ENCODE measurements at regions not wholly inside any gene's neighbourhood (a gene's known extent, or its start where the extent isn't known, plus 50 kb on each side); places are given as distances from the start of the nearest gene placed in this dataset.

DNA sequence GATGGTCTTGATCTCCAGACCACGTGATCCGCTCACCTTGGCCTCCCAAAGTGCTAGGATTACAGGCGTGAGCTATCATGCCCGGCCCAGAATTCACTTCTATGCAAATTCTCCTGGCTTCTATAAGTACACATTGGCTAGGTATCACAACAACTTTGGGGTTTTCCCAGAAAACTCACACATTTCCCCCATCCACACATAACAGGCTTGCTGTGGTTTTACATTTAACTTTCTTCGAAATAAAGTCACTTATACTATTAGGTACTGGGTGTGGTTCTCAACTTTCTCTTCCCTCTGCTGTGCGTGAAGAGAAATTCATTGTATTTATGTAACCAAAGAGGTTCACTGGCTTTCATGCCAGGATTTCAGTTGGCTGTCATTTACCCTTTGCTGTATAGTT, 439.4 kb upstream of the CWC22 start:
- TF ChIP-seq KLF8 (tag by site-specific recombination; IDR thresholded peaks at IDR 0.05) (no peak), ZNF2 (tag by site-specific recombination; IDR thresholded peaks at IDR 0.05) (no peak), GLI2 (tag by site-specific recombination; IDR thresholded peaks at IDR 0.05; ENCODE audit: borderline replicate concordance, low read depth) (no peak), ZNF518A (tag by site-specific recombination; conservative IDR thresholded peaks at IDR 0.05; ENCODE audit: low read depth) (no peak), MZF1 (tag by site-specific recombination; IDR thresholded peaks at IDR 0.05; ENCODE audit: borderline replicate concordance) (no peak), ZNF18 (tag by site-specific recombination; IDR thresholded peaks at IDR 0.05) (no peak), ZNF175 (tag by site-specific recombination; IDR thresholded peaks at IDR 0.05) (no peak), ZNF146 (tag by site-specific recombination; IDR thresholded peaks at IDR 0.05) (no peak), ZSCAN16 (tag by site-specific recombination; IDR thresholded peaks at IDR 0.05) (no peak), ZNF549 (tag by site-specific recombination; IDR thresholded peaks at IDR 0.05) (no peak), ZNF843 (tag by site-specific recombination; IDR thresholded peaks at IDR 0.05) (no peak), TSHZ1 (tag by site-specific recombination; IDR thresholded peaks at IDR 0.05; ENCODE audit: borderline replicate concordance) (no peak), ZNF140 (tag by site-specific recombination; IDR thresholded peaks at IDR 0.05) (no peak), ZNF560 (tag by site-specific recombination; IDR thresholded peaks at IDR 0.05; ENCODE audit: borderline replicate concordance) (no peak), ZNF791 (tag by site-specific recombination; IDR thresholded peaks at IDR 0.05) (no peak), ZNF600 (tag by site-specific recombination; IDR thresholded peaks at IDR 0.05) (no peak), KLF10 (tag by site-specific recombination; IDR thresholded peaks at IDR 0.05) (no peak), ZNF660 (tag by site-specific recombination; IDR thresholded peaks at IDR 0.05) (no peak)
- CTCF ChIA-PET, result interaction anchor here (0.6 kb wide), 1 partner anchor 32 kb away, joined by 3 read pairs; no protein-coding TSS in a partner anchor
- Histone ChIP-seq H3K9me3 (ENCODE audit: control insufficient read depth, insufficient read depth, low read depth, low read length) (no peaks in the 10 kb centered on the region), H3K4me1 (ENCODE audit: control insufficient read depth, insufficient read depth, low read length) (no peaks in the 10 kb centered on the region), H3K27ac (ENCODE audit: extremely low read depth, low read depth, low read length) (no peak overlapping the region), H3K36me3 (ENCODE audit: control insufficient read depth in 2 of 2, insufficient read depth in 1 of 2, low read length in 2 of 2) (no peaks in the 10 kb centered on the region), H3K4me3 (ENCODE audit: low read depth, low read length) (no peak overlapping the region)
- POLR2A ChIA-PET, result no interaction called here
